CD4-positive, CD25-positive, alpha-beta regulatory T cell (primary cell): ENCODE measurements at regions not wholly inside any gene's neighbourhood (a gene's known extent, or its start where the extent isn't known, plus 50 kb on each side); places are given as distances from the start of the nearest gene placed in this dataset.

Experiments
- ATAC-seq, 2 donors: fragments of 150-1000 bp; cut with Tn5 transposase; one replicate each; pipeline ENCODE4 v1.10.0; 2021; ENCODE audit warnings: low read depth in 2 of 2, moderate number of reproducible peaks in 2 of 2, moderate library complexity in 1 of 2
- DNase-seq, 3 donors: peaks; one replicate each; pipeline versions ENCODE4 v3.0.0 to v3.0.0-alpha.2; 2012 to 2022; ENCODE audit warnings: mixed read lengths in 1 of 3
- H3K27ac ChIP-seq: one replicate; pipeline ENCODE4 v1.7.0; 2013; ENCODE audit warnings: mild to moderate bottlenecking, low read length; ENCODE audit not compliant: insufficient read depth, poor library complexity, severe bottlenecking
- H3K27me3 ChIP-seq: one replicate; pipeline ENCODE4 v1.7.0; 2013; ENCODE audit warnings: low read length; ENCODE audit not compliant: control insufficient read depth, insufficient read depth
- H3K36me3 ChIP-seq: one replicate; pipeline ENCODE4 v1.7.0; 2013; ENCODE audit warnings: mild to moderate bottlenecking, low read length, moderate library complexity; ENCODE audit not compliant: control insufficient read depth, insufficient read depth
- H3K4me1 ChIP-seq: 2 replicates; pipeline ENCODE4 v1.7.0; 2013; ENCODE audit warnings: mild to moderate bottlenecking, low read length; ENCODE audit not compliant: insufficient read depth, control insufficient read depth, poor library complexity, severe bottlenecking
- H3K4me3 ChIP-seq: one replicate; pipeline ENCODE4 v1.7.0; 2013; ENCODE audit warnings: low read depth, mild to moderate bottlenecking, low read length, moderate library complexity
- H3K9me3 ChIP-seq, 2 experiments: 1 replicate in 1 of 2; 2 replicates in 1 of 2; pipeline ENCODE4 v1.7.0; 2013; ENCODE audit warnings: low read length in 2 of 2, mild to moderate bottlenecking in 1 of 2, moderate library complexity in 1 of 2; ENCODE audit not compliant: control insufficient read depth in 2 of 2
- H3K27ac Mint-ChIP-seq, 3 donors: one replicate each; pipeline ENCODE4 v1.8.0; 2020 to 2022; ENCODE audit warnings: mild to moderate bottlenecking in 3 of 3, mixed read lengths in 3 of 3, moderate library complexity in 2 of 3
- H3K27me3 Mint-ChIP-seq: one replicate; pipeline ENCODE4 v1.8.0; 2022; ENCODE audit warnings: mild to moderate bottlenecking, mixed read lengths
- H3K36me3 Mint-ChIP-seq: one replicate; pipeline ENCODE4 v1.8.0; 2020; ENCODE audit warnings: mixed read lengths
- H3K4me1 Mint-ChIP-seq, 4 donors: one replicate each; pipeline ENCODE4 v1.8.0; 2020 to 2022; ENCODE audit warnings: mixed read lengths in 4 of 4, mild to moderate bottlenecking in 1 of 4
- H3K4me3 Mint-ChIP-seq, 4 donors: one replicate each; pipeline ENCODE4 v1.8.0; 2020 to 2022; ENCODE audit warnings: mild to moderate bottlenecking in 4 of 4, mixed read lengths in 4 of 4, moderate library complexity in 3 of 4
- H3K9me3 Mint-ChIP-seq, 7 donors: one replicate each; pipeline ENCODE4 v1.8.0; 2020 to 2022; ENCODE audit warnings: mixed read lengths in 7 of 7, mild to moderate bottlenecking in 3 of 7, moderate library complexity in 2 of 7

- no peak overlapping the region for H3K27ac Mint-ChIP-seq
- DNase-seq: no peak
Measured at GRCh38 chrX:10089378-10089795, 67.4 kb upstream of the CLCN4 start.

GRCh38 chrX:10090319-10090718 is 66.5 kb upstream of the CLCN4 start:
- Histone ChIP-seq H3K36me3 (peaks cover 2% of the 10 kb centered on the region), H3K9me3 (no peaks in the 10 kb centered on the region), H3K27me3 (no peaks in the 10 kb centered on the region), H3K27ac (no peak overlapping the region), H3K4me1 (peaks cover 7% of the 10 kb centered on the region), H3K4me3 (no peak overlapping the region)
- Mint-ChIP-seq H3K27ac (no peak overlapping the region), H3K27me3 (no peaks in the 10 kb centered on the region), H3K4me1 (peaks cover 2 to 17% (median 10%) of the 10 kb centered on the region in 4 donors), H3K36me3 (peaks cover 3% of the 10 kb centered on the region), H3K4me3 (no peak overlapping the region), H3K9me3 (no peaks in the 10 kb centered on the region)
- DNase-seq: no peak
- ATAC-seq: no peak

More at GRCh38 chrX:10089378-10089795, 67.4 kb upstream of the CLCN4 start:
- no peak overlapping the region for H3K4me3 Mint-ChIP-seq
- no peak for ATAC-seq
- H3K4me1 Mint-ChIP-seq: peaks cover 4 to 25% (median 18%) of the 10 kb centered on the region in 4 donors
- H3K36me3 Mint-ChIP-seq: peaks cover 3% of the 10 kb centered on the region
- H3K9me3 Mint-ChIP-seq: no peaks in the 10 kb centered on the region
- peaks cover 2% of the 10 kb centered on the region for H3K36me3 ChIP-seq
- H3K4me1 ChIP-seq: peaks cover 13% of the 10 kb centered on the region
- H3K9me3 ChIP-seq: no peaks in the 10 kb centered on the region
- no peaks in the 10 kb centered on the region for H3K27me3 Mint-ChIP-seq
- no peaks in the 10 kb centered on the region for H3K27me3 ChIP-seq
- no peak overlapping the region for H3K4me3 ChIP-seq
- no peak overlapping the region for H3K27ac ChIP-seq

- no peaks in the 10 kb centered on the region for H3K27me3 Mint-ChIP-seq
- Histone ChIP-seq H3K27me3 (no peaks in the 10 kb centered on the region), H3K4me3 (no peak overlapping the region), H3K9me3 (no peaks in the 10 kb centered on the region), H3K4me1 (peaks cover 5% of the 10 kb centered on the region), H3K27ac (no peak overlapping the region), H3K36me3 (peaks cover 2% of the 10 kb centered on the region)
- H3K36me3 Mint-ChIP-seq: peaks cover 3% of the 10 kb centered on the region
- H3K9me3 Mint-ChIP-seq: no peaks in the 10 kb centered on the region
- peaks cover 16 to 42% (median 20%) of the 10 kb centered on the region in 4 donors for H3K4me1 Mint-ChIP-seq
- ATAC-seq: no peak
- no peak for DNase-seq
- peak overlapping the region in 1 of 3 donors; percentile 32 for H3K27ac Mint-ChIP-seq
- no peak overlapping the region for H3K4me3 Mint-ChIP-seq
Measured at GRCh38 chrX:10095246-10095645, 61.5 kb upstream of the CLCN4 start.

- no peaks in the 10 kb centered on the region for H3K27me3 Mint-ChIP-seq
- DNase-seq (no peak), ATAC-seq (no peak)
Measured at GRCh38 chrX:10095698-10096432, 60.9 kb upstream of the CLCN4 start.

GRCh38 chrX:10098270-10098713 is 58.5 kb upstream of the CLCN4 start:
- peak; percentile 29 to 79 (median 55) for DNase-seq

More at GRCh38 chrX:10095698-10096432, 60.9 kb upstream of the CLCN4 start:
- peaks cover 5% of the 10 kb centered on the region for H3K36me3 Mint-ChIP-seq
- no peaks in the 10 kb centered on the region for H3K9me3 ChIP-seq
- peak overlapping the region in 1 of 4 donors; percentile 4 for H3K4me3 Mint-ChIP-seq
- H3K27ac ChIP-seq: no peak overlapping the region
- H3K4me3 ChIP-seq: no peak overlapping the region
- no peaks in the 10 kb centered on the region for H3K27me3 ChIP-seq
- peaks cover 16 to 48% (median 21%) of the 10 kb centered on the region in 4 donors for H3K4me1 Mint-ChIP-seq
- no peaks in the 10 kb centered on the region for H3K9me3 Mint-ChIP-seq
- peaks cover 5% of the 10 kb centered on the region for H3K4me1 ChIP-seq
- H3K36me3 ChIP-seq: peaks cover 2% of the 10 kb centered on the region
- H3K27ac Mint-ChIP-seq: peak overlapping the region in 1 of 3 donors; percentile 28

GRCh38 chrX:10099411-10099810 is 57.4 kb upstream of the CLCN4 start:
- H3K4me3 ChIP-seq: peak overlapping the region; percentile 98

More at GRCh38 chrX:10098270-10098713, 58.5 kb upstream of the CLCN4 start:
- peak overlapping the region; percentile 98 for H3K4me3 ChIP-seq
- Mint-ChIP-seq H3K27me3 (no peaks in the 10 kb centered on the region), H3K4me1 (peaks cover 16 to 62% (median 24%) of the 10 kb centered on the region in 4 donors), H3K9me3 (no peaks in the 10 kb centered on the region), H3K36me3 (peaks cover 10% of the 10 kb centered on the region), H3K4me3 (peak overlapping the region; percentile 90 to 99 (median 96)), H3K27ac (peak overlapping the region; percentile 87 to 96 (median 90))
- no peaks in the 10 kb centered on the region for H3K9me3 ChIP-seq
- H3K27me3 ChIP-seq: no peaks in the 10 kb centered on the region
- peak overlapping the region; percentile 79 for H3K27ac ChIP-seq
- peaks cover 5% of the 10 kb centered on the region for H3K4me1 ChIP-seq
- peak; percentile 86 to 90 for ATAC-seq
- peaks cover 3% of the 10 kb centered on the region for H3K36me3 ChIP-seq

GRCh38 chrX:10101269-10101668 is 55.5 kb upstream of the CLCN4 start:
- Histone ChIP-seq H3K27me3 (no peaks in the 10 kb centered on the region), H3K27ac (no peak overlapping the region), H3K9me3 (no peaks in the 10 kb centered on the region), H3K4me3 (no peak overlapping the region), H3K36me3 (peaks cover 7% of the 10 kb centered on the region), H3K4me1 (peaks cover 5% of the 10 kb centered on the region)
- peak overlapping the region in 1 of 3 donors; percentile 29 for H3K27ac Mint-ChIP-seq
- peaks cover 14% of the 10 kb centered on the region for H3K36me3 Mint-ChIP-seq
- peaks cover 17 to 65% (median 24%) of the 10 kb centered on the region in 4 donors for H3K4me1 Mint-ChIP-seq
- H3K9me3 Mint-ChIP-seq: no peaks in the 10 kb centered on the region
- ATAC-seq (no peak), DNase-seq (no peak)
- H3K4me3 Mint-ChIP-seq: no peak overlapping the region
- H3K27me3 Mint-ChIP-seq: no peaks in the 10 kb centered on the region

More at GRCh38 chrX:10099411-10099810, 57.4 kb upstream of the CLCN4 start:
- Histone ChIP-seq H3K4me1 (peaks cover 5% of the 10 kb centered on the region), H3K27ac (no peak overlapping the region), H3K27me3 (no peaks in the 10 kb centered on the region), H3K9me3 (no peaks in the 10 kb centered on the region), H3K36me3 (peaks cover 7% of the 10 kb centered on the region)
- H3K36me3 Mint-ChIP-seq: peaks cover 14% of the 10 kb centered on the region
- ATAC-seq (no peak), DNase-seq (no peak)
- H3K27me3 Mint-ChIP-seq: no peaks in the 10 kb centered on the region
- H3K4me1 Mint-ChIP-seq: peaks cover 16 to 62% (median 24%) of the 10 kb centered on the region in 4 donors
- peak overlapping the region; percentile 90 to 99 (median 96) for H3K4me3 Mint-ChIP-seq
- H3K27ac Mint-ChIP-seq: peak overlapping the region; percentile 87 to 96 (median 90)
- H3K9me3 Mint-ChIP-seq: no peaks in the 10 kb centered on the region
